Tibial nerve (tissue), 3 donors: ENCODE measurements at regions not wholly inside any gene's neighbourhood (a gene's known extent, or its start where the extent isn't known, plus 50 kb on each side); places are given as distances from the start of the nearest gene placed in this dataset.

Source experiments
- POLR2A ChIP-seq, 2 donors: fragments of 450-650 bp; IDR thresholded peaks; one replicate each; pipeline ENCODE4 v1.6.1; 2017; ENCODE audit warnings: antibody characterized with exemption in 2 of 2, mild to moderate bottlenecking in 2 of 2, moderate library complexity in 2 of 2
- TF ChIP-seq, protein P1 (sequence below), 5 experiments: fragments of 200-600 bp in 3 of 5; fragments of 450-650 bp in 2 of 5; sonication (generic) in 3 of 5; IDR thresholded peaks; one replicate each; pipeline ENCODE4 v1.5.1; 2016 to 2019; ENCODE audit warnings: antibody characterized with exemption in 5 of 5, mild to moderate bottlenecking in 3 of 5, moderate library complexity in 2 of 5

DNA sequence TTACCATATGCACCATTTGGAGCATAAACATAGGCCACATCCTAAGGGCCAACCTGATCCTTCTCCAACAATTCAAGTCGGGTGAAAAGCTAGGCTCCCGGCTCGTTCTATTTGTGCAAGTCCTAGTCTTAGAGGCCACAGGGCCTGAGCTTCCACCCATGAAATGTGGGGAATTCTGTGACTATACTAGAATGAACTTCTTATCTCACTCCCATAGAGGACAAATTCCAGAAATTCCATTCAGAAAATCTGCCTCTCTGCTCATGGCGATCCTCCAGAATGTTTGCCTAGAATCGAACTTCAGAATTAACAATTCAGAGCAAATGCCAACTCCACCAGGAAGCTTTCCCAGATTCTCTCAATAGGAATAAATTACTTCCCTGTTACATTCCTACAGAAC lies 187.9 kb downstream of the BCL11A start:
- TF ChIP-seq, protein P1, sequence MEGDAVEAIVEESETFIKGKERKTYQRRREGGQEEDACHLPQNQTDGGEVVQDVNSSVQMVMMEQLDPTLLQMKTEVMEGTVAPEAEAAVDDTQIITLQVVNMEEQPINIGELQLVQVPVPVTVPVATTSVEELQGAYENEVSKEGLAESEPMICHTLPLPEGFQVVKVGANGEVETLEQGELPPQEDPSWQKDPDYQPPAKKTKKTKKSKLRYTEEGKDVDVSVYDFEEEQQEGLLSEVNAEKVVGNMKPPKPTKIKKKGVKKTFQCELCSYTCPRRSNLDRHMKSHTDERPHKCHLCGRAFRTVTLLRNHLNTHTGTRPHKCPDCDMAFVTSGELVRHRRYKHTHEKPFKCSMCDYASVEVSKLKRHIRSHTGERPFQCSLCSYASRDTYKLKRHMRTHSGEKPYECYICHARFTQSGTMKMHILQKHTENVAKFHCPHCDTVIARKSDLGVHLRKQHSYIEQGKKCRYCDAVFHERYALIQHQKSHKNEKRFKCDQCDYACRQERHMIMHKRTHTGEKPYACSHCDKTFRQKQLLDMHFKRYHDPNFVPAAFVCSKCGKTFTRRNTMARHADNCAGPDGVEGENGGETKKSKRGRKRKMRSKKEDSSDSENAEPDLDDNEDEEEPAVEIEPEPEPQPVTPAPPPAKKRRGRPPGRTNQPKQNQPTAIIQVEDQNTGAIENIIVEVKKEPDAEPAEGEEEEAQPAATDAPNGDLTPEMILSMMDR (IDR thresholded peaks at IDR 0.05) = no peak
- TF ChIP-seq POLR2A (IDR thresholded peaks at IDR 0.05) = no peak
